Calu3 (cell line): ENCODE measurements at regions not wholly inside any gene's neighbourhood (a gene's known extent, or its start where the extent isn't known, plus 50 kb on each side); places are given as distances from the start of the nearest gene placed in this dataset.

Source experiments
- BruUV-seq: library from RNA; stranded (reverse); fragments of 400-500 nt; replicated peaks from 2 replicates; lab custom pipeline; 2021; lab: Mats Ljungman, UMichigan
- CTCF ChIA-PET: fragments of 300-600 bp; sonication (Branson Sonifier 250); formaldehyde crosslinking; loops from one replicate; lab custom pipeline; 2022; ENCODE audit warnings: antibody characterized with exemption; lab: Charles Lee
- DNase-seq: peaks from one replicate; pipeline ENCODE4 v3.0.0; 2022
- H3K27ac Mint-ChIP-seq: one replicate; pipeline ENCODE4 v1.8.0; 2022; ENCODE audit warnings: mixed read lengths; ENCODE audit not compliant: unreplicated experiment
- H3K27me3 Mint-ChIP-seq: one replicate; pipeline ENCODE4 v1.8.0; 2022; ENCODE audit warnings: mixed read lengths; ENCODE audit not compliant: unreplicated experiment
- H3K36me3 Mint-ChIP-seq: one replicate; pipeline ENCODE4 v1.8.0; 2022; ENCODE audit warnings: mild to moderate bottlenecking, moderate library complexity, mixed read lengths; ENCODE audit not compliant: insufficient read depth, unreplicated experiment
- H3K4me1 Mint-ChIP-seq: one replicate; pipeline ENCODE4 v1.8.0; 2022; ENCODE audit warnings: mild to moderate bottlenecking, low read depth, mixed read lengths; ENCODE audit not compliant: unreplicated experiment
- H3K4me3 Mint-ChIP-seq: one replicate; pipeline ENCODE4 v1.8.0; 2022; ENCODE audit warnings: mild to moderate bottlenecking, low read depth, moderate library complexity, mixed read lengths; ENCODE audit not compliant: unreplicated experiment
- H3K9me3 Mint-ChIP-seq: one replicate; pipeline ENCODE4 v1.8.0; 2022; ENCODE audit warnings: low read depth, mixed read lengths; ENCODE audit not compliant: unreplicated experiment
- intact Hi-C: fragments of 100-400 bp; cut with micrococcal nuclease; formaldehyde crosslinking; loops from one replicate; pipeline ENCODE4 v1.10.0; 2022; ENCODE audit not compliant: unreplicated experiment
- TF ChIP-seq, protein P1 (sequence below): fragments of 200-600 bp; IDR thresholded peaks from one replicate; pipeline ENCODE4 v1.8.0; 2022; ENCODE audit warnings: antibody characterized with exemption; ENCODE audit not compliant: unreplicated experiment

DNA sequence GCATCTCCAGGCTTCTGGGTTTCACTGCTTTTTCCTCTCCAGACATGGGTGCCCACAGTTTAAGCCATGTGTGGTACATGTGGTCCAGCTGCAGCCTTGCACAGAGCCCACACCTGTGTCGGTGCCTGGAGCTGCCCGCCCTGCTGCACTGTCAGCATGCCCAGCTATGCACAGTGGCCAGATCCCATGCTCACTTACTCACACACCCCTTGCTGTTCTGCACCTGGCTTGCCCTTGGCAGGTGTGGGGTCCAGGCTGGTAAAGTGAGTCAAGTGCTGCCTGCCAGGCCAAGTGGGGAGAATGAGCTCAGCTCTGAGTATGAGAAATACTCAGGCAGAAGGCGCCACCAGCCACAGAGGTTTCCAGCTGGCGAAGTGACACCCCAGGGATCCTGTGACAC lies 739.9 kb downstream of the CDH11 start:
- TF ChIP-seq, protein P1, sequence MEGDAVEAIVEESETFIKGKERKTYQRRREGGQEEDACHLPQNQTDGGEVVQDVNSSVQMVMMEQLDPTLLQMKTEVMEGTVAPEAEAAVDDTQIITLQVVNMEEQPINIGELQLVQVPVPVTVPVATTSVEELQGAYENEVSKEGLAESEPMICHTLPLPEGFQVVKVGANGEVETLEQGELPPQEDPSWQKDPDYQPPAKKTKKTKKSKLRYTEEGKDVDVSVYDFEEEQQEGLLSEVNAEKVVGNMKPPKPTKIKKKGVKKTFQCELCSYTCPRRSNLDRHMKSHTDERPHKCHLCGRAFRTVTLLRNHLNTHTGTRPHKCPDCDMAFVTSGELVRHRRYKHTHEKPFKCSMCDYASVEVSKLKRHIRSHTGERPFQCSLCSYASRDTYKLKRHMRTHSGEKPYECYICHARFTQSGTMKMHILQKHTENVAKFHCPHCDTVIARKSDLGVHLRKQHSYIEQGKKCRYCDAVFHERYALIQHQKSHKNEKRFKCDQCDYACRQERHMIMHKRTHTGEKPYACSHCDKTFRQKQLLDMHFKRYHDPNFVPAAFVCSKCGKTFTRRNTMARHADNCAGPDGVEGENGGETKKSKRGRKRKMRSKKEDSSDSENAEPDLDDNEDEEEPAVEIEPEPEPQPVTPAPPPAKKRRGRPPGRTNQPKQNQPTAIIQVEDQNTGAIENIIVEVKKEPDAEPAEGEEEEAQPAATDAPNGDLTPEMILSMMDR, result no peak
- Mint-ChIP-seq H3K4me1 (no peaks in the 10 kb centered on the region), H3K9me3 (peaks cover 17% of the 10 kb centered on the region), H3K36me3 (no peaks in the 10 kb centered on the region), H3K27me3 (no peaks in the 10 kb centered on the region), H3K27ac (no peak overlapping the region), H3K4me3 (no peak overlapping the region)
- DNase-seq, result no peak
- intact Hi-C loops, result no loop called here
- BruUV-seq, result no TSS peak
- CTCF ChIA-PET, result no interaction called here

DNA sequence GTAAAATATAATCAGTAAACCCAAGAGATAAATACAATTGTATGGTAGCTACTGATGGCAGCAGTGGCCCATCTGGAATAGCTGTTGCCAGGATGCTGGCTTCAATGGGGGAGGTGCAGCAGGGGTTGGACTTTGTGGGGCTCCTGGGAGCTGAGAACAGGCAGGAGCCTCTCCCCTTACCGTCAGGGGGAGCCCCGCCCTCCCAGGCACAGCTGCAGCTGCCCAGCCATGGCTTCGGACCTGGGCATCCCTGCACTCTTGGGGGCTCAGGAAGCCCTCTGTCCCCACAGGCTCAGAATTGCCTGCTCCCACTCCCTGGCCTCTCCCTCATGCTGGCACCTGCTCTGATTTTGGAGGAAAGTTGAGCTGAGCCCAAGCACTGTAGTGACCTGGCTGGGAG lies 741.1 kb downstream of the CDH11 start:
- no peaks in the 10 kb centered on the region for H3K36me3 Mint-ChIP-seq
- DNase-seq, result no peak
- no TSS peak for BruUV-seq
- no peak overlapping the region for H3K27ac Mint-ChIP-seq
- TF ChIP-seq, protein P1, result no peak
- H3K4me3 Mint-ChIP-seq, result no peak overlapping the region
- H3K9me3 Mint-ChIP-seq, result peaks cover 14% of the 10 kb centered on the region
- no peaks in the 10 kb centered on the region for H3K4me1 Mint-ChIP-seq
- intact Hi-C loops, result no loop called here
- no peaks in the 10 kb centered on the region for H3K27me3 Mint-ChIP-seq
- CTCF ChIA-PET, result no interaction called here

DNA sequence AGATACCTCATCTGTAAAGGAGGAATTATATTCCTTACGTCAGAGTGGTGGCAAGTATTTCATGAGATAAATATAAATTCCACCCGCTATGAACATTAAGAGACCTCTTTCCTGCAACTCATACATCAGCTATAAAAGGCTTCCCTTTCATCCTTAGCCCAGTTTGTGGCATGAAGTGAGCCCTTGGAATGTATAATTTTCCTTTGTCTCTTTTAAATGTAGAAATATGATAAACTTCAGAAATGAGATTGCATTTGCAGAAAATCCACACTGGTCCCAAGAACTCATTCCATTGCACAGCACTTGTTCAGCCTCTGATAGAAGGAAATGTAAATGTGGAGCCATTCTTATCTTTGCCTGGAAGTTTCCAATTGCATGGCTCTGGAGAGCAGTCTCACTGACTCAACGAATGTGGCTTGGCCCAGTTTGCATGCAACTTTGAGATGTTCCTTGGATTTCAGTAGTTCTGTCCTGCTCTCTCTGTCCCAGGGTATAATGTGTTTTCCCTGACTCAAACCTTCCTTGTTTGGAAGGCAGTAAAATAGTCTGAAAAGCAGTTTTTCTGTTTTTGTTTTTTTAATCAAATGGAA lies 746.4 kb downstream of the CDH11 start:
- no TSS peak for BruUV-seq
- CTCF ChIA-PET, result no interaction called here
- Mint-ChIP-seq H3K27me3 (no peaks in the 10 kb centered on the region), H3K4me3 (no peak overlapping the region), H3K36me3 (no peaks in the 10 kb centered on the region), H3K27ac (no peak overlapping the region), H3K9me3 (peaks cover 9% of the 10 kb centered on the region), H3K4me1 (no peaks in the 10 kb centered on the region)
- no peak for DNase-seq
- TF ChIP-seq, protein P1, result no peak
- intact Hi-C loops, result no loop called here

DNA sequence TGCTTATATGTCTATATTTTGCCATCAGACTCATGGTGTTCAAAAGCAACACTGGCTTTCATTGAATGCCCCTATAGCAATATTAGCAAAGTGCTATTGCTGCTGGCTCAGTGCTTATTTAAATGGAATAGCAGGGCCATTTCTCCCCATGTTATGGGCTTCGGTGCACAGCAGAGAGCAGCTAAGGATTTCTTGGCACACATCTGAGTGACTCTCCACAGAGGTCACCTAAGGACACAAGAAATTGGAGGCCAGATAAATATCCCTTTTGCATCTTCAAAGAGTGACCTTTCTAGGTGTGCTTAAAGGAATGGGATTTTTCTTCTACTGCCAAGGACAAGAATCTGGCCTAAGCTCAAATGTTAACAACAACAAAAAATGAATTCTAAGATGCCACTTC lies 751.8 kb downstream of the CDH11 start:
- peaks cover 5% of the 10 kb centered on the region for H3K9me3 Mint-ChIP-seq
- H3K36me3 Mint-ChIP-seq, result no peaks in the 10 kb centered on the region
- no peaks in the 10 kb centered on the region for H3K4me1 Mint-ChIP-seq
- intact Hi-C loops, result no loop called here
- no peak for DNase-seq
- no peak overlapping the region for H3K27ac Mint-ChIP-seq
- TF ChIP-seq, protein P1, result no peak
- no peaks in the 10 kb centered on the region for H3K27me3 Mint-ChIP-seq
- CTCF ChIA-PET, result no interaction called here
- no peak overlapping the region for H3K4me3 Mint-ChIP-seq
- no TSS peak for BruUV-seq
